RKO (cell line): ENCODE measurements at regions not wholly inside any gene's neighbourhood (a gene's known extent, or its start where the extent isn't known, plus 50 kb on each side); places are given as distances from the start of the nearest gene placed in this dataset.

Experiments used
- DNase-seq: peaks from one replicate; pipeline ENCODE4 v3.0.0-alpha.2; 2016; ENCODE audit warnings: low spot score

- DNase-seq: no peak
Measured at GRCh38 chr20:60512443-60512842, 554.2 kb downstream of the CDH26 start.

DNA sequence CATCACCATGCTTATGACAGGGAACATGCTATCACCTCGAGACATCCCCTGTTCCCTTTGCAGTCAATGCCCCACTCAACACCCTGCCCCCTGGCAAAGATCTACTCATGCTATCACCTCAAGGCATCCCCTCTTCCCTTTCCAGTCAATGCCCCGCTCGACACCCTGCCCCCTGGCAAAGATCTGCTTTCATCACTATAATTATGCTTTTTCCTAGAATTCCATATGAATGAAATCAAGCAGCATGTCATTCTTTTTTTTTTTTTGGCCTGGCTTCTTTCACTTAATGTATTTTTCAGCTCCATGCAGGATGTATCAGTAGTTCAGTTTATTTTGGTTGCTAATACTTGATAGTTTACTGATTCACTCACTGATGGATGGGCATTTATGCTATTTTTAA is 554.9 kb downstream of the CDH26 start:
- no peak for DNase-seq

GRCh38 chr20:60516442-60516841 is 558.2 kb downstream of the CDH26 start:
- DNase-seq: no peak

DNA sequence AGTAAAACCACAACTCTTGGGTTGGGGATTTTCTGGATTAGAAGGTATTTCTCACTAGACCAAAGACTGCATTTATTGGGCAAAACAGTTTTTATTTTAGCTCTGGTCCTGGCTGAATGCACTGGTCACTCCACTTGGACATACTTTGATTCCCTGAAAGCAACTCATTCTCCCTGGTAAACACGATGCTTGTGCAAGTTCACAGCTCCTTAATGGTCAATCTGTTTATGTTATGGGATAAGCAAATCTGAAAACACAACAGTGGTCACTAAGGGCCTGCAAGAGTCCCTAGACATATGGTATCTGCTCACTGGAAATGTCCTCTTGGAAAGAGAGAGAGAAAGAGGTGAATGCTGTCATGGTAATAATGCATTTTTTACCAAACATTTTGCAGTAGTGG is 559.8 kb downstream of the CDH26 start:
- DNase-seq: no peak

DNA sequence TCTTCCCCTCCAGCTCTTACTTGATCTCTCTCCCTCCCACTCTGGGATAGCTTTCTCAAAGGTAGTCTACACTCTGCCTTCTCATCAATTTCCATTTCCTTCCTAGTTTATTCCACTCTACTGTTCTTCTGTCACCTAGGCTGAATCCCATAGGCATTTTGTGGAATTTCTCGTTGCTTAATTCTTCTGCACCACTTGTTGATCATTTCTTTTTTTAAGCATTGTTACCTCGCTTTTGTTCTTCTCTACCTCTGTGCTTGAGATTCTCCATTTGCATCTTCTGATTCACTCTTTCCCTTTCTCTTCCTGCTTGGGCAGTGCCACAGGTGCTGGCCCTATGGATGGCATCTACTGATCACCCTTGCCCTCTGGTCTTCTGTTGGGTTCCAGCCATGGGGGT is 567.2 kb downstream of the CDH26 start:
- no peak for DNase-seq

DNA sequence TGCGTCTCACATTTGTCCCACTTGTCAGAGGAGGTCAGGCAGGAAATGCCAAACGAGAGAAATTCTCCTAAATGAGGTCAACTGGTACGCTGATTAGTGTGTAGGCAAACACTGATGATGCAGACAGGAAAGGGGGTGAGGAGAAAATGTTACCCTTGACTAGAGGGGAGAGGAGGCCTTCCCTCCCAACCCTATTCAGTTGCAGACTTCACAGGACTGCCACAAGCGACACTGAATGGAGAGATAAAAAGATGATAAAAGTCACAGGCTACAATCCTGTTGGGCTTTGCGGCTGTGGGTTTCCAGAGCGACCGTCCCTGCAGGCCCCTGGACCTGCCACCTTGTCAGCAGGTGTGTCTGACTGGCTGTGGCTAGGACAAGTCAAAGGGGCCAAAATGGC is 569.4 kb downstream of the CDH26 start:
- DNase-seq: no peak

DNA sequence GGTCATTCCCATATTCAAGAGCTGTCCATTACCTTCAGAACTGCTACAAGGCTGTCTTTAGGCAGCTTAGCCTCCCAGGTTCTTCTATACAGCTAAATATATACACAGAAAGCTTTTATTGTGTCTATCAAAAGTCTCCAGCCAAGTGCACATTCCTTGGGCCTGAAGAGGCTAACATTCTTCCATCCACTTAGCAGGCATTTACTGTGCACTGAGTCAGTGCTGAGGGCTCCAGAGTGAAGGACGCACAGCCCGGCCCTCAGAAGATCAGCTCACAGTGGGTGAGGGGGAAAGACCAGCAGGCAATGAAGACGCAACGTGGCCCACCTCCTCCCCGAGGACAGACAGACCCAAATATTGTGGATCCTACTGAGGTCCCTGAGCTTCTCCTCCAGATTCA is 569.9 kb downstream of the CDH26 start:
- DNase-seq: no peak

DNA sequence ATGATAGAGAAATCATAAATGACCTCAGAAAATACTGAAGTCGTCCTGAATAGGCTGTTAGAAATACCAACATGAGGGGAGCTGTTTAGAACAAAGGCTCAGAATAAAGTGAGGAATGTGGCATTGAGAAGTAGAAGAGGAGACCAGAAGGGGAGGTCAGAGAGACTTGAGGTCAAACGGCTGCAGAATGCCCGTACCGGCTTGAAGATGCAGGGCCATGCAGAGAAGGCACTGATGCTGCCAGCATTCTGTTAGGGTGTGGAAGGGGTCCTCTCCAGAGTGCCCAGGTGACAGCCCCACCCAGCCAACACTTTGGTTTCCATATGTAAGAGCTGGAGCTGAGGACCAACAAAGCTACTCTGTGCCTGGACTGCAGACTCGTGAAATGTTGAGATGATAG is 570.9 kb downstream of the CDH26 start:
- DNase-seq: no peak

GRCh38 chr20:60535211-60535610 is 577.0 kb downstream of the CDH26 start:
- no peak for DNase-seq

- DNase-seq: no peak
Measured at GRCh38 chr20:60540591-60540990, 582.4 kb downstream of the CDH26 start.

DNA sequence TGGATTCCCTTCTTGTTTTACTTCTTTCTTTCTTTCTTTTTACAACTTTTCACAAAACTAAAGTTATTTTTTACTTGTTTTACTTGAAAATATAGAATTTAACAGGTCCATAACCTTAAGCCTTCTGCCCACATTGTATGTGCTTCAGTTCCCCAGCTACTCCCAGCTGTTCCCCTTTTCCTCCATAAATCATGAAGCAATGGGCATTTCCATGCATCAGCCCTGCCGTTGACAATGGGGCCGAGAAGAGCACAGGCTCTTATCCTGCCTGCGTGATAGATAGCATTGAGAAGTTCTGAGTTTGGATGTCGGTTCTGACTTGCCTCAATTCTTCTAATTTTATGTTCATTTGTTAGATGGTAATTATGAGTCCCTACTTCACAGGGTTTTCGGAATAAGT is 583.8 kb downstream of the CDH26 start:
- no peak for DNase-seq

DNA sequence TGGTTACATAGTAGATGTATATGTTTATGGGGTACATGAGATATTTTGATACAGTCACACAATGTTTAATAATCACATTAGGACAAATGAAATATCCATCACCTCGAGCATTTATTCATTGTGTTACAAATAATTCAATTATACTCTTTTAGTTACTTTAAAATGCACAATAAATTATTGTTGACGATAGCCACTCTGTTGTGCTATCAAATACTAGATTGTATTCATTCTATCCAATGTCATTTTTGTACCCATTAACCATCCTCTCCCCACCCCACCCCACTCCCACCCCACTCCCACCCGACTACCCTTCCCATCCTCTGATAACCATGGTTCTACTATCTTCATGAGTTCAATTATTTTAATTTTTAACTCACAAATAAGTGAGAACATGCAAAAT is 585.4 kb downstream of the CDH26 start:
- no peak for DNase-seq

DNA sequence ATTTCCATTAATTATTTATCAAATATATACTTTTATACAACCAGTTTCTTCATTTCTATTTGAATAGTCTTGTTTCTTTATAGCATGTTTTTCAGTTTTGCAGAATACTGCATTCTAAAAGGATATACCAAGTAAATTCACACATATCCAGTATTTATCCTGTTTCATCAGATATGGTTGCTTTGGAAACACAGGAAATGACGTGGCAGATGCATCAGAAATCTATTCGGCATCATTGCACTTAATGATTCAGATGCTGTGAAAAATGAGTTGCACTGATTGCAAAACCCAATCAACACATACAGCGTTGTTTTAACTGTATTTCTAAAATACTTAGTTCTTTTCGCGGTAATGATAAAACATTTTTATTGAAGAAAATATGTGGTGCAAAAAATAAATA is 594.9 kb downstream of the CDH26 start:
- peak; percentile 59 for DNase-seq

- DNase-seq: no peak
Measured at GRCh38 chr20:60558486-60558885, 600.3 kb downstream of the CDH26 start.

- no peak for DNase-seq
Measured at GRCh38 chr20:60559462-60559861, 601.2 kb downstream of the CDH26 start.

- no peak for DNase-seq
Measured at GRCh38 chr20:60561052-60561451, 602.8 kb downstream of the CDH26 start.

DNA sequence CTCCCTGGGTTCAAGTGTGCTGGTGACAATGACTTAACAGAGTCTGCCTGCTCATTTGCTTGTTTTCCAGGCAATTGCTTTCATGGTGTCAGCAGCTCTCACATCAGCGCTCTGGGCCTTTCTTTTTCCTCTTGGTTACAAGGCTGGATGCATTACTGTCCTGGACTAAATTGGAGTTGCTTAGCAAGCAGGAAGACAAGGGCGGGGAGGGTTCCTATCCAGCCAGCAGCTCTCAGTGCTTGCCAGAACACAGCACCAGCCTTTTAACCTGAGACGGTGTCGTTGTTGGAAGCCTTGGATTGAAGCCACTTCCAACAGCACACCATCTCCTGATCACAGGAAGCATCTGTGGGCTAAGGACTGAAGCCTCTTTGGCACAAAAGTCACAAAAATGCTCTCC is 606.9 kb downstream of the CDH26 start:
- DNase-seq: no peak

DNA sequence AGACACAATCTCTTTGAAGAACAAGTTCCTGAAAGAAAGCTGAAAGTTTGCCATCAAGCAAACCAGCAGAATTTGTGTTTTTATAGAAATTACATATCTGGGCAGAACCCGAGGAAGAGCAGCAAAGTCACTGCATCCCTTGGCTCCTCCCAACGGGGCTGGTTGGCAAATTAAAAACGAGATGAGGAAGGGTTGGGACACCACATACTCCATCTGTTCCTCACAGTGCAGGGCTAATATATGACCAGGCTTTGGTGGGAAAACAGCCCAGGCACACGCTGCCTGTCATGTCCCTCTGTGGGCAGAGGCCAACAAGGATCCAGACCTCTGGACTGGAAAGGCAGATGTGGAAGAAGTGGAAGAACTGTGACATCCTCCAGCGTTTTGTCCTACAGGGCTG is 607.3 kb downstream of the CDH26 start:
- DNase-seq: no peak

DNA sequence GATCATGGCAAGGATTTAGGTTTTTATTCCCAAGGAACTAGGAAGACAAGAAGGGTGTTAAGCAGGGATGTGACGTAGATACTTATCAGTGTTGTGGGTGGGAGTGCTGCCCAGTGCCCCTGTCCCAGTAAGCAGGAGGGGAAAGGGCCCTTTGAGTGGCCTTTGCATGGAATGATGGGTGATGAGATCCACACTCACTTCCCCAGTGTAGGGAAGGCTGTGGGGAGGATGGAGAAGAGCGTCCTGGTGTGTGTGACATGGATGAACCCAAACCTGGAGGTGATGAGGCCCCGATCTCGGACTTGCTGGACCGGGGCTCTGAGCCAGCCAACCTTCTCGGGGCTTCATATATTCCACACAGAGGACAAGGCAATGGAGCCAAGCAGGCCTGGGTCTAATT is 610.9 kb downstream of the CDH26 start:
- DNase-seq: no peak

DNA sequence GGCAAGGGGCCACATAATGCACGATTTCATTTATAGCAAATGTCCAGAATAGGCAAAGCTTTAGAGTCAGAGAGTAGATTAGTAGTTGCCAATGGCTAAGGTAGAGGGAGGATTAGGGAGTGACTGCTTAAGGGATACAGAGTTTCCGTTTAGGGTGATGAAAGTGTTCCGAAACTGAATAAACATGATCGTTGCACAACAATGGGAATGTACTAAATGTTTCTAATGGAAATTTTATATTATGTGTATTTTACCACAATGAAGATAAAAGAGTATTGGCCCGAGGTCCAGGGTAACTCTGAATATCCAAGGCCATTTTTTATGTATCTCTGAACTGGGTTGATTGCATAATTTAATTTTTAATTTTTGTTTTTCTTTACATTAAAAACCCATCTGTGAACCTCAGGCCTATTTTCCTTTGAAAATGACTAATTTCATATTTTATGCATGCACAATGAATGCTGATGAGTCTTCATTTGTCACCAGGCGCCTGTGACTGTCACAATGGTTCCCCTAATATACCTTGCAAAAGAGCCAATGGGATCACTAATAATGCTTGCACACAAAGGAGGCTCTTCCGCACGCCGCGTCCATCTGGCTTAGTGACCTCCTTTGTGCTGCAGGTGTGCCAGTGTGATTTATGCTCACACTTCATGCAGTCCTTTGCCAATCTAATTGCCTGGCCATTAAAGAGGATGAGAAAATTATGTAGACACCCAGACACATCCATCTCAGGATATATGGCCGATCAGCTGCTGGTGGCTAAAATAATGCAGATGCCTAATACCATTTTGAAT is 612.5 kb downstream of the CDH26 start:
- DNase-seq: no peak

DNA sequence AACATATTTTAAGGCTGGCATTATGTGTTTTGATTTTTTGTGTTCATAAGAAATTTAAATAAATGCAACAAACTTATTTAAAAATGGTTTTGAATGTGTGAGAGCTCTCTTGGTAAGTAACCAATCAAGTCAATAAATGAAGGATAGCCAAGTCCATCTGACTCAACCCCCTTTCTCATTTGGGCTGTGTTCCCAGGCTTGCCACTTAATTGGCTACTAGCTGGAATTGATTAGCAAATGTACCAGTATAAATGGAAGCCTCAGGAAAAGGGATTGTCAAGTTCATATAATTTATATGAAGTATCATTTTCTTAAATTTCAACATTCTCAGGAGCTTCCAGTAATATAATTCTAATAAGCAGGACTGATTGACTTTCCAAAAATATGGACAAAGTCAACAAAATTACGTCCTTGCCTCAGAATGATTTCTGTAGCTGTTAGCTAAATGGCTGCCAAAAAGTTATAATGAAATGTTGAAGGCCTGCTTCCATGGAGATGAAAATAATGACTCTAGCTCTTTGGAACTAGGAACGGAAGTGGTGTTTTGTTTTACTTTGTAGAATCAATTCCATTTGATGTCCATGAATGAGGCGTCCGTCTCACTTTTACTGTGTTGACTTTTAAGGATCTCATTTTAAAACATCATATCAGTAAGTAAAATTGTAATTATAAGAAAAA is 614.9 kb downstream of the CDH26 start:
- no peak for DNase-seq

DNA sequence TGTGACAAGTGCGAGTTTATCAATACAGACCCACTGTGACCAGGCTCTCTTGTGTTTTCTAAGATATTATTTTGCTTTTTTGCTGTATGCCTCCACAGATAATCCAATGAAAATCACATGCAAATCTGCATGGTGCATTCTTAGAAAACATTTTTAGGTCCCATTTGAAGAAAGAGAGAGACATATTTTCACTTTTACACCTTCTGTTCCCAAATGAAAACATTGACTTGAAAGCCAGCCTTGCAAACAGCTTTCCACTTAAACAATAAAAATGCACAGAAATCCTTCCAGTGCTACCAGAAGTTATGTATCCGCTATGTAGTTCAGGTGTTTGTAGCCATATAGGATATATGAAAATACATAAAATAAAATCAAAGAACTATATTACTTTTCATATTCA is 618.0 kb downstream of the CDH26 start:
- DNase-seq: no peak

GRCh38 chr20:60579941-60580515 is 621.8 kb downstream of the CDH26 start:
- no peak for DNase-seq
